A549 (cell line): ENCODE measurements at regions not wholly inside any gene's neighbourhood (a gene's known extent, or its start where the extent isn't known, plus 50 kb on each side); places are given as distances from the start of the nearest gene placed in this dataset.
"Not testable (repeated sequence)": the region's sequence is repeated elsewhere in the genome, so short reads cannot be mapped to it uniquely, and the experiment has no call there.

Experiments used
- ATAC-seq, 2 experiments: fragments of 200-7000 bp in 1 of 2; fragments of >200 bp in 1 of 2; cut with Nextera tagmentation in 1 of 2; cut with Tn5 transposase in 1 of 2; 3 replicates each; pipeline versions ENCODE4 v1.8.0 to v1.9.1; 2018 to 2020; ENCODE audit warnings: mild to moderate bottlenecking in 1 of 2, moderate library complexity in 1 of 2
- CTCF ChIA-PET: fragments of 300-600 bp; sonication (Branson Sonifier 250); formaldehyde crosslinking; extraction: SDS; loops from one replicate; lab custom pipeline; 2021; ENCODE audit warnings: antibody characterized with exemption, inconsistent platforms; lab: Yijun Ruan, JAX
- POLR2A ChIA-PET: fragments of 350-600 bp; formaldehyde crosslinking; extraction: SDS; loops from one replicate; lab custom pipeline; 2021; ENCODE audit warnings: antibody characterized with exemption, inconsistent platforms; lab: Yijun Ruan, JAX
- DNase-seq, 2 experiments: peaks; one replicate each; pipeline versions ENCODE4 v3.0.0 to v3.0.0-alpha.2; 2011 to 2016; ENCODE audit warnings: low read depth in 1 of 2, low spot score in 1 of 2
- FAIRE-seq: peaks from 2 replicates; lab custom pipeline; 2011; peaks lifted over from hg19 to GRCh38; lab: Jason Lieb, UNC
- H3K27ac ChIP-seq, 2 experiments: fragments of >200 bp; sonication (Bioruptor Twin); formaldehyde crosslinking; 3 replicates each; pipeline ENCODE4 v1.5.1; 2016 to 2017
- H3K4me1 ChIP-seq: fragments of >200 bp; sonication (Bioruptor Twin); formaldehyde crosslinking; 3 replicates; pipeline ENCODE4 v1.6.1; 2016
- H3K4me2 ChIP-seq: fragments of >200 bp; sonication (Bioruptor Twin); formaldehyde crosslinking; 3 replicates; pipeline ENCODE4 v1.6.1; 2016
- H3K4me3 ChIP-seq: fragments of >200 bp; sonication (Bioruptor Twin); formaldehyde crosslinking; 3 replicates; pipeline ENCODE4 v1.5.1; 2016
- H3K9me3 ChIP-seq: fragments of >200 bp; sonication (Bioruptor Twin); formaldehyde crosslinking; 3 replicates; pipeline ENCODE4 v1.6.1; 2016
- CBX2 ChIP-seq: fragments of 200-600 bp; sonication (generic); IDR thresholded peaks from 2 replicates; pipeline ENCODE4 v1.6.1; 2016; ENCODE audit warnings: low read depth, mild to moderate bottlenecking, borderline replicate concordance
- CBX8 ChIP-seq: fragments of 200-600 bp; sonication (generic); IDR thresholded peaks from 2 replicates; pipeline ENCODE4 v1.6.1; 2016
- CEBPB ChIP-seq, 2 experiments: fragments of >200 bp in 1 of 2; sonication (Bioruptor Twin) in 1 of 2; formaldehyde crosslinking in 1 of 2; IDR thresholded peaks; 2 replicates each; pipeline ENCODE4 v1.6.1; 2012 to 2016
- CHD4 ChIP-seq: fragments of 200-600 bp; sonication (generic); IDR thresholded peaks from 2 replicates; pipeline ENCODE4 v1.6.1; 2016; ENCODE audit warnings: antibody characterized with exemption, mild to moderate bottlenecking, borderline replicate concordance
- EHF ChIP-seq: fragments of 250-450 bp; sonication (Bioruptor Pico); IDR thresholded peaks from 2 replicates; pipeline ENCODE4 v1.5.0; 2020; ENCODE audit warnings: mild to moderate bottlenecking
- EHMT2 ChIP-seq: fragments of 200-600 bp; sonication (generic); IDR thresholded peaks from 2 replicates; pipeline ENCODE4 v1.6.1; 2016; ENCODE audit warnings: antibody characterized with exemption, low read depth, mild to moderate bottlenecking, moderate library complexity
- FOSB ChIP-seq: fragments of 250-450 bp; sonication (Bioruptor Pico); IDR thresholded peaks from 2 replicates; pipeline ENCODE4 v1.5.0; 2020; ENCODE audit warnings: mild to moderate bottlenecking, moderate library complexity
- FOSL2 ChIP-seq, 2 experiments: fragments of 450-650 bp in 1 of 2; fragments of >200 bp in 1 of 2; sonication (Bioruptor Twin) in 1 of 2; formaldehyde crosslinking; IDR thresholded peaks; 2 replicates each; pipeline versions ENCODE4 v1.5.0 to v1.6.1; 2016 to 2020; ENCODE audit warnings: mild to moderate bottlenecking in 1 of 2, moderate library complexity in 1 of 2
- HOXA7 ChIP-seq: fragments of 250-450 bp; sonication (Bioruptor Pico); IDR thresholded peaks from 2 replicates; pipeline ENCODE4 v1.5.0; 2020; ENCODE audit warnings: mild to moderate bottlenecking, moderate library complexity
- HOXB13 ChIP-seq: fragments of 250-450 bp; sonication (Bioruptor Pico); IDR thresholded peaks from 2 replicates; pipeline ENCODE4 v1.5.0; 2020; ENCODE audit warnings: low read depth, mild to moderate bottlenecking, moderate library complexity
- JUN ChIP-seq, 2 experiments: fragments of >200 bp; sonication (Bioruptor Twin); formaldehyde crosslinking; IDR thresholded peaks; 2 replicates in 1 of 2; 3 replicates in 1 of 2; pipeline ENCODE4 v1.6.1; 2016 to 2017
- KDM5A ChIP-seq: fragments of 200-600 bp; sonication (generic); IDR thresholded peaks from 2 replicates; pipeline ENCODE4 v1.6.1; 2016; ENCODE audit warnings: antibody characterized with exemption, mild to moderate bottlenecking
- MAZ ChIP-seq: fragments of 150-350 bp; IDR thresholded peaks from 2 replicates; pipeline ENCODE4 v1.6.1; 2014; ENCODE audit warnings: antibody characterized with exemption, low read depth, low read length, borderline replicate concordance
- MYC ChIP-seq: IDR thresholded peaks from 2 replicates; pipeline ENCODE4 v1.6.1; 2012; ENCODE audit warnings: mild to moderate bottlenecking, inconsistent platforms, low read length, improper control_type of control experiment, borderline replicate concordance
- NR3C1 ChIP-seq: fragments of >200 bp; sonication (Bioruptor Twin); formaldehyde crosslinking; IDR thresholded peaks from 3 replicates; pipeline ENCODE4 v1.6.1; 2017
- PHF8 ChIP-seq: fragments of 200-600 bp; sonication (generic); IDR thresholded peaks from 2 replicates; pipeline ENCODE4 v1.6.1; 2016; ENCODE audit warnings: low read depth, mild to moderate bottlenecking, antibody characterized with exemption, moderate library complexity, borderline replicate concordance
- RFX5 ChIP-seq: fragments of 450-650 bp; IDR thresholded peaks from 2 replicates; pipeline ENCODE4 v1.7.1; 2014; ENCODE audit warnings: antibody characterized with exemption, mild to moderate bottlenecking, moderate library complexity
- SMC3 ChIP-seq: fragments of >200 bp; sonication (Bioruptor Twin); formaldehyde crosslinking; IDR thresholded peaks from 3 replicates; pipeline ENCODE4 v1.6.1; 2018; ENCODE audit warnings: inconsistent platforms
- ZFP36 ChIP-seq: fragments of 450-650 bp; IDR thresholded peaks from 2 replicates; pipeline ENCODE4 v1.6.1; 2014; ENCODE audit warnings: borderline replicate concordance; ENCODE audit not compliant: partially characterized antibody
- ZNF302 ChIP-seq: fragments of 250-450 bp; sonication (Bioruptor Pico); IDR thresholded peaks from 2 replicates; pipeline ENCODE4 v1.9.0; 2021; ENCODE audit warnings: inconsistent platforms, mild to moderate bottlenecking, moderate library complexity
- WGBS: methylation state at CpG from one replicate; pipeline ENCODE4 v1.1.6; 2017; ENCODE audit errors: missing lambda C conversion rate; 5-methylcytosine and 5-hydroxymethylcytosine counted together
- TF ChIP-seq, protein P1 (sequence below): fragments of >200 bp; sonication (Bioruptor Twin); formaldehyde crosslinking; IDR thresholded peaks from 3 replicates; pipeline ENCODE4 v1.5.1; 2016

DNA sequence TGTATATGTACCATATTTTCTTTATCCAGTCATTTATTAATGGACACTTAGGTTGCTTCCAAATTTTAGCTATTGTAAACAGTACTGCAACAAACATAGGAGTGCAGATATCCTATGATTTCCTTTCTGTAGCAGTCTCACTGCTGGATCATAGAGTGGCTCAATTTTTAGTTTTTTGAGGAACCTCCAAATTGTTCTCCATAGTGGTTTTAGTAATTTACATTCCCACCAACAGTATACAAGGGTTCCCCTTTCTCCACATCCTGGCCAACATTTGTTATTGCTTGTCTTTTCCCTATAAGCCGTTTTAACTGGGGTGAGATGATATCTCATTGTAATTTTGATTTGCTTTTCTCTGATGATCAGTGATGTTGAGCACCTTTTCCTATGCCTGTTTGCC, 114.3 kb downstream of the TMEM17 start:
- FAIRE-seq (no peak), DNase-seq (no peak)
- Histone ChIP-seq H3K4me2 (no peak overlapping the region), H3K4me3 (no peak overlapping the region), H3K4me1 (no peaks in the 10 kb centered on the region)
- CTCF ChIA-PET = no interaction called here
- TF ChIP-seq KDM5A (no peak), JUN (IDR thresholded peaks at IDR 0.05) (no peak), ZNF302 (no peak), PHF8 (no peak), MAZ (no peak), HOXB13 (no peak), CBX8 (no peak), NR3C1 (no peak), FOSL2 (IDR thresholded peaks at IDR 0.05) (no peak), FOSL2 (CRISPR knock-in tag; IDR thresholded peaks at IDR 0.05) (no peak), MYC (no peak), CHD4 (no peak), CEBPB (IDR thresholded peaks at IDR 0.05) (no peak), CBX2 (no peak)
- TF ChIP-seq, all 56 proteins: peak for 0
- H3K9me3 ChIP-seq = no peaks in the 10 kb centered on the region
- POLR2A ChIA-PET = no interaction called here
- no peak for ATAC-seq
- 8% methylated on average over 1 of the region's 1 CpG for WGBS
- no peak overlapping the region for H3K27ac ChIP-seq

DNA sequence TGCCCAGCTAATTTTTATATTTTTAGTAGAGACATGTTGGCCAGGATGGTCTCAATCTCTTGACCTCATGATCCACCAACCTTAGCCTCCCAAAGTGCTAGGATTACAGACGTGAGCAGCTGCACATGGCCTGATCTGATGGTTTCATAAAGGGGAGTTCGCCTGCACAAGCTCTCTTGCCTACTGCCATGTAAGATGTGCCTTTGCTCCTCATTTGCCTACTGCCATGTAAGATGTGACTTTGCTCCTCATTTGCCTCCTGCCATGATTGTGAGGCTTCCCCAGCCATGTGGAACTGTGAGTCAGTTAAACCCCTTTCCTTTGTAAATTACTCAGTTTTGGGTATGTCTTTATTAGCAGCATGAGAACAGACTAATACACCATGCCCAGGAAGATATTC, 119.6 kb downstream of the TMEM17 start:
- WGBS = 15% methylated on average over 2 of the region's 2 CpGs
- H3K4me3 ChIP-seq, DNase-seq, ATAC-seq, H3K4me2 ChIP-seq, FAIRE-seq, H3K27ac ChIP-seq, POLR2A ChIA-PET, H3K9me3 ChIP-seq, CTCF ChIA-PET, H3K4me1 ChIP-seq: not testable (repeated sequence)

DNA sequence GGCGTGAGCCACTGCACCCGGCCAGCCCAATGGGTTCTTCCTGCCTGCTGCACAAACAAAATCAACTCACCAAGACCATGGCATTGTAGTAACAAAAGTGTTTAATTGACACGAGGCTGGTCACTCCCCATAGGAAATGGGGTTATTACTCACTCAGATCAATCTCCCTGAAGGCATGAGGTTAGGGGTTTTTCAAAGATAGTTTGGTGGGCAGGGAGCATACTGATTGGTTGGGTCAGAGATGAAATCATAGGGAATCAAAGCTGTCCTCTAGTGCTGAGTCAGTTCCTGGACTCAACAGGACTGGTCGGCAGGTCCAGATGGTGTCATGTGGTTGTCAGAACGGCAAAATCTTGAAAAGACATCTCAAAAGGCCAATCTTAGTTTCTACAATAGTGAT, 122.1 kb downstream of the TMEM17 start:
- ATAC-seq (no peak), FAIRE-seq (no peak), DNase-seq (no peak)
- no peak for TF ChIP-seq CBX8
- no peak for TF ChIP-seq KDM5A
- TF ChIP-seq FOSB (CRISPR knock-in tag) = no peak
- no peak for TF ChIP-seq RFX5
- TF ChIP-seq, protein P1, sequence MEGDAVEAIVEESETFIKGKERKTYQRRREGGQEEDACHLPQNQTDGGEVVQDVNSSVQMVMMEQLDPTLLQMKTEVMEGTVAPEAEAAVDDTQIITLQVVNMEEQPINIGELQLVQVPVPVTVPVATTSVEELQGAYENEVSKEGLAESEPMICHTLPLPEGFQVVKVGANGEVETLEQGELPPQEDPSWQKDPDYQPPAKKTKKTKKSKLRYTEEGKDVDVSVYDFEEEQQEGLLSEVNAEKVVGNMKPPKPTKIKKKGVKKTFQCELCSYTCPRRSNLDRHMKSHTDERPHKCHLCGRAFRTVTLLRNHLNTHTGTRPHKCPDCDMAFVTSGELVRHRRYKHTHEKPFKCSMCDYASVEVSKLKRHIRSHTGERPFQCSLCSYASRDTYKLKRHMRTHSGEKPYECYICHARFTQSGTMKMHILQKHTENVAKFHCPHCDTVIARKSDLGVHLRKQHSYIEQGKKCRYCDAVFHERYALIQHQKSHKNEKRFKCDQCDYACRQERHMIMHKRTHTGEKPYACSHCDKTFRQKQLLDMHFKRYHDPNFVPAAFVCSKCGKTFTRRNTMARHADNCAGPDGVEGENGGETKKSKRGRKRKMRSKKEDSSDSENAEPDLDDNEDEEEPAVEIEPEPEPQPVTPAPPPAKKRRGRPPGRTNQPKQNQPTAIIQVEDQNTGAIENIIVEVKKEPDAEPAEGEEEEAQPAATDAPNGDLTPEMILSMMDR = no peak
- no peak for TF ChIP-seq ZFP36
- ChIA-PET POLR2A (no interaction called here), CTCF (no interaction called here)
- Histone ChIP-seq H3K4me2 (no peak overlapping the region), H3K27ac (no peak overlapping the region), H3K4me3 (no peak overlapping the region), H3K4me1 (no peaks in the 10 kb centered on the region), H3K9me3 (no peaks in the 10 kb centered on the region)
- WGBS = 27% methylated on average over 5 of the region's 5 CpGs

DNA sequence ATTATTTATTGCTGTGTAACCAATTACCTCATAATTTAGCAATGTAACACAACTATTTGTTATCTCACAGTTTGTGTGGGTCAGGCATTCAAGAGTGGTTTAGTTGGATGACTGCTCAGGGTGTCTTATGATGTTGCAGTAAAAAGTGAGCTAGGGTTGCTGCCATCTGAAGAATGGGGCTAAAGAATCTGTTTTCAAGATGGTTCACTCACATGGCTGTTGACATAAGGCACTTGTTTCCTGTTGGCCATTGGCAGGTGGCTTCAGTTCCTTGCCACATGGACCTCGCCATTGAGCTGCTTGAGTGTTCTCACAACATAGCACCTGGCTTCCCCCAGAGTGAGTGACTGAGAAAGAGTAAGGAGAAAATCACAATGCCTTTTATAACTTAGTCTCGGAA, 123.2 kb downstream of the TMEM17 start:
- Histone ChIP-seq H3K27ac (no peak overlapping the region), H3K4me1 (no peaks in the 10 kb centered on the region), H3K4me2 (no peak overlapping the region), H3K9me3 (no peaks in the 10 kb centered on the region), H3K4me3 (no peak overlapping the region)
- CTCF ChIA-PET = no interaction called here
- 71% methylated on average over 2 of the region's 2 CpGs for WGBS
- DNase-seq = no peak
- FAIRE-seq = no peak
- POLR2A ChIA-PET = no interaction called here
- ATAC-seq = no peak
- TF ChIP-seq NR3C1 (no peak), EHF (no peak), EHMT2 (no peak), HOXB13 (no peak), SMC3 (no peak), HOXA7 (CRISPR knock-in tag) (no peak)
